ENCODE measurements at regions not wholly inside any gene's neighbourhood (a gene's known extent, or its start where the extent isn't known, plus 50 kb on each side); places are given as distances from the start of the nearest gene placed in this dataset.

DNA sequence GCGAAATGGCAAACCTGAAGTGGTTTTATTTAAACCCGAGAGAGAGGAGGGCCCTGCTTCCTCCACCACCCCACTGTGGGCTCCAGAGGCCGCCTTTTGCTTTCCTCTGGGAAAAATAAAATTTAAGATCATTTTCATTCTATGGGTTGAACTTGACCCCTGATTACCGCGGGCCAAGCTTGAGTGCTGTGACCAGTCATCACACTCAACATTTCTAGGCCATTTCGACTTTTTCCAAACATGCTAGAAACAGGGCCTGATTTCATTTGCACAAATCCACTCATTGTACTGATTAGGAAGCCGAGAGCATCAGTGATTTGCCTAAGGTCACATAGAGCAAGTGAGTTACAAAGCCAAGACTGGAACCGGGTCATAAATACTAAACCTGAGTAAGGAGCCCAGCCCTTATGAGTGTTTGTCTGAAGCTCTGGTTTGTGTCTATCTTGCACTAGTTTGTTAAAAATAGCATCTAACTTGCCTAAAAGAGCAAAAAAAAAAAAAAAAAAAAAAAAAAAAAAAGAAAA, 179.7 kb downstream of the DLL1 start:
- TF ChIP-seq, protein P1, sequence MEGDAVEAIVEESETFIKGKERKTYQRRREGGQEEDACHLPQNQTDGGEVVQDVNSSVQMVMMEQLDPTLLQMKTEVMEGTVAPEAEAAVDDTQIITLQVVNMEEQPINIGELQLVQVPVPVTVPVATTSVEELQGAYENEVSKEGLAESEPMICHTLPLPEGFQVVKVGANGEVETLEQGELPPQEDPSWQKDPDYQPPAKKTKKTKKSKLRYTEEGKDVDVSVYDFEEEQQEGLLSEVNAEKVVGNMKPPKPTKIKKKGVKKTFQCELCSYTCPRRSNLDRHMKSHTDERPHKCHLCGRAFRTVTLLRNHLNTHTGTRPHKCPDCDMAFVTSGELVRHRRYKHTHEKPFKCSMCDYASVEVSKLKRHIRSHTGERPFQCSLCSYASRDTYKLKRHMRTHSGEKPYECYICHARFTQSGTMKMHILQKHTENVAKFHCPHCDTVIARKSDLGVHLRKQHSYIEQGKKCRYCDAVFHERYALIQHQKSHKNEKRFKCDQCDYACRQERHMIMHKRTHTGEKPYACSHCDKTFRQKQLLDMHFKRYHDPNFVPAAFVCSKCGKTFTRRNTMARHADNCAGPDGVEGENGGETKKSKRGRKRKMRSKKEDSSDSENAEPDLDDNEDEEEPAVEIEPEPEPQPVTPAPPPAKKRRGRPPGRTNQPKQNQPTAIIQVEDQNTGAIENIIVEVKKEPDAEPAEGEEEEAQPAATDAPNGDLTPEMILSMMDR (conservative IDR thresholded peaks at IDR 0.05; ENCODE audit: low read depth, low read length) = no peak
- TF ChIP-seq EZH2 (IDR thresholded peaks at IDR 0.05; ENCODE audit: borderline replicate concordance, low read depth, low read length, poor library complexity, severe bottlenecking) = no peak
